Inflammatory macrophage treated with lipopolysaccharide for 1 hour (primary cell): ENCODE measurements at regions not wholly inside any gene's neighbourhood (a gene's known extent, or its start where the extent isn't known, plus 50 kb on each side); places are given as distances from the start of the nearest gene placed in this dataset.

Experiments used
- DNase-seq, 2 donors: peaks; one replicate each; pipeline ENCODE4 v3.0.0-alpha.2; 2020 to 2022

DNA sequence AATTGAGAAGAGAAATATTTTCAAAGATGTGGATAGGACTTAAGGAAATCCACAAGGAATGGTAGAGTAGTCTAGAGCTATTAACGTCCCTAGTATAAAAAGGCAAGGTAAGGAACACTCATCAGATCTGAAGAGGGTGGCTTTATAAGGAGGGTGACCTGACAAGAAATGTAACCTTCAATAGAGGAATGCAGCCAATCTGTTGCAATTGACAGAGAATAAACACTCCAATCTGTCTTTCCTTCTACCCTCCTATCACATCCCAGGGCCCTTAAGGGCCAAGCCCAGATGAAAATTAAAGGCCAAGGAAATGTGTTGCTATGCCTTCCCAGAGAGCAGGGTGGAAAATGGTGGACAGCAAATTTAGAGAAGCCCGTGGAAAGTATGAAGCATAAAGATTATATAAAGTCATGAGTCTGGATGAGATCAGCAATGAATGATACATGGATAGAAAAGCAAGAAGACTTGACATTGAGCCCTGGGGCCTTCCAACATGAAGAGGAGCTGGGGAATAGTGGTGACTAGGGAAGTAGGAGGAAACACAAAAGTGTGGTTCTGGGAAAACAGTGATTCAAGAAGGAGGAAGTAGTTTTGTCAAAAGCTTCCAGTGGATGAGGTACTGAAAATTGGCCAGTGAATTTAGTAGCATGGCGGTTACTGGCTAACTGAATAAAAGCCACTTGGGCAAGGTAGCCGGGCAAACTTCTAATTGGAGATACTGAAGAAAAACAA lies 270.6 kb upstream of the TANK start:
- DNase-seq, result peak; percentile 12 to 35

DNA sequence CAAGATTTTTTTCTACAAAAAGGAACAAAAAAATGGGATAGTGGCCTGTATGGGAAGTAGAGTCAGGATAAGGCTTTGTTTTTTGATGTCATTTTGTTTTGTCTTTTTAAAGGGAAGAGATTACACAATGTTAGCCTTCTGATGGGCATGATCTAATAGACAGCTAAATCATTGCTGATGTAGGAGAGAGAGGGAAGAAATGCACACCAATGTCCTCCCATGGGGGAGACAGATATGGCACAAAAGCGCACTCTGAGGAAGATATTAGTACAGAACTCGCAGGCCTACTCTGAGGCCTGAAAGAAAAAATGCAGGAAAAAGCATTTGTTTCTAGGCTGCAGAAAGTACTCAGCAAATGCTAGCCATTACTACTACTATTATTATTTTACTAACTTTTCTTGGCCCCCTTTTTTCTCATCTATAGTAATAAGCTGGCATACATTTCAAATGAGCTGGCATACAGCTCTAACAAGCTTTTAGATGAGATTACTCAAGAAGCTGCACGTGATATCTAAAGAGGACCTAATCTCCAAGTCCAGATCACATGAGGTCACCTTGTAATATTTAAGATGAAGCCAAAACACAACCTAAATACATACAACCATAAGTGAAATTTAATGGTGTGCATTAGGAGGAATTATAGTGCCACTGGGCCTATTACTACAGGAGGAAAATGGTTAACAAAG lies 269.4 kb upstream of the TANK start:
- no peak for DNase-seq

DNA sequence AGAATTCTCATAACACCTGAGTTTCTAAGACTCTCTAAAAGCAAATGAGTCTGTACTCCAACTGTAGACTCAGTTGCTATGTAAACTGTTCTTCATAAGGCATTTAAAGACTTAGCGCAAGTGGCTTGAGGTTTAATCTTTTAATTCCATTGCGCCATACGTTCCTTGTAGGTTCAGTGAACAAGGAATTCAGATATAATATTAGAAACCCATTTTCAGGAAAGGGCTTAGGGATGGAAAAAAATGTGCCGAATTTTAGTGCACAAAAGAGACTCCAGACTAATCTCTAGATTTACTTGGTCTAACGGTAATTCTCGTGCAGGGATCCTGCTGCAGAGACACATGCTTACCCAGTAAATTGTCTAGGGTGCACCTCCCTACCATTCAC lies 268.9 kb upstream of the TANK start:
- DNase-seq, result no peak

DNA sequence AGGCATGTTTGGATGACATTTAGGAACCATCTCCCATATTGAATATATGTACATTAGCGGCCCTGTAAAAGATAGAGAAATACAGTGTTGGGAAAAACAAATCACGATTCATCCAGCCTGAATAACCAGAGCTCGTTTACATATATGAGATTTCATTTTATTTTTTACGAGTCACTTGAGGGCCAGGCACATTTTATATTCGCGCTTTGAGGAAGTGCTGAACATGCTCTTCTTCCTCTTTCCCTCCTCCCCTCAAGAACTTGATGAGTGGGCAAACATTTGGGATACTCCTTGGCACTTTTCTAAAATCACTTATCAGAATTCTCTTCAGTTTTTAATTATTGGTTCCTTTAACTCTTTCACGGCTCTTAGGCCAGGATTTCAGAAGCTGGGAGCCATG lies 268.0 kb upstream of the TANK start:
- DNase-seq, result peak; percentile 23 to 45

DNA sequence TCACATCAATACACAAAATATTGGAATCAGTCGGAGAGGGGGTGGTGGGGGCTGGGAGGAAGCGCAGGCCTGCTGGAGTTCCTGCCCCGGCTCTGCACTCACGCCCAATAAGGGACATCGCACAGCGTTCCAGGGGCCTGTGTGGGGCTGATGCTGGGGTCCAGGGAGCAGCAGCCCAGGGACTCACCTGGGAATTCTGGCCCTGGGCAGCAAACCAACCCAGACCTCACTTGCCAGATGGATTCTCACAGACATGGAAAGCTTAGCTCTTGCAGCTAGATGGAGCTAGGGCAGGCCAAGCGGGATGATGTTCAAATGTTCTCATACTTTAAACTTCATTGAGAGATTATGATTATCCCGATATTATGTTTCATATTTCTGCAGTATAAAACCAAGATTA lies 266.6 kb upstream of the TANK start:
- no peak for DNase-seq

- DNase-seq, result no peak
These were observed 261.5 kb upstream of the TANK start for GRCh38 chr2:160898581-160899307.

GRCh38 chr2:160901613-160902012 lies 258.6 kb upstream of the TANK start:
- DNase-seq, result no peak

- DNase-seq, result no peak
These were observed 254.4 kb upstream of the TANK start for GRCh38 chr2:160905862-160906261.

- no peak for DNase-seq
These were observed 253.3 kb upstream of the TANK start for GRCh38 chr2:160906878-160907277.

GRCh38 chr2:160907738-160908137 lies 252.5 kb upstream of the TANK start:
- no peak for DNase-seq

DNA sequence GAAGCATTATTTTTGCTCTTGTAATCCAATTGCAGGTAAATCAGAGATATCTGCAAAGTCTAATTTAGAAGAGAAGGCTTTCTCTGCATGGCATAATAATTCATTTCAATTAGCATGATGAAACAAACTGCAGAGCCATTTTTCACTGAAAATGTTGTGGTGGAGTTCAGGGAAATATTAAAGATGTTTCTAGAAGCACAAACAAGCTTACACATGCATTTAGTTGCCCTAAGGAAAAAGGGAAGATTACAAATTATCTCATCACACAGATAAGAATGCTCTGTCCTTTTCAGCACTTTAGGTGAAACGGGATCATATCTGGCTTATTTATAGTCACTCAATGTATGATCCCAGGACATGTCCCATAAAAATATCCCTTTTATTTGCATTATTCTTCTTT lies 252.1 kb upstream of the TANK start:
- no peak for DNase-seq

GRCh38 chr2:160909781-160910242 lies 250.4 kb upstream of the TANK start:
- DNase-seq, result no peak

DNA sequence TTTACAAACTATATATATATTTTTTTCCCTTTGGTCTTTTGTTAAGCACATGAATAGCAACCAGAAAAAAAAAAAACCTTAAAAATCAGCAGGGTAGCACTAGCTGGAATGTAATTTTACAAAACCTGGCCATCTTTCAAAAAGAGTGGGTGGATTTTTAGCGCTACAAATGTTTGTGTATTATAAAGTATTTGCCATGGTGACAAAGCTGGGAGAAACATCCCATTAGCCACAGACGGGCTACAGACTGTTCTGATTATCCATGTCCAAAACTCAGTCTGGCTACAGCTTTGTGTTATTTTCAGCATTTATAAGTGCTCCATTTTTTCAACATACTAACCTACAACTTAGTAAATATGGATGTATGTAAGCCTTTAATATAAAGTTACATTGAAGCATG lies 249.5 kb upstream of the TANK start:
- no peak for DNase-seq

GRCh38 chr2:160911258-160911657 lies 249.0 kb upstream of the TANK start:
- no peak for DNase-seq

- DNase-seq, result no peak
These were observed 248.0 kb upstream of the TANK start for GRCh38 chr2:160912276-160912675.

DNA sequence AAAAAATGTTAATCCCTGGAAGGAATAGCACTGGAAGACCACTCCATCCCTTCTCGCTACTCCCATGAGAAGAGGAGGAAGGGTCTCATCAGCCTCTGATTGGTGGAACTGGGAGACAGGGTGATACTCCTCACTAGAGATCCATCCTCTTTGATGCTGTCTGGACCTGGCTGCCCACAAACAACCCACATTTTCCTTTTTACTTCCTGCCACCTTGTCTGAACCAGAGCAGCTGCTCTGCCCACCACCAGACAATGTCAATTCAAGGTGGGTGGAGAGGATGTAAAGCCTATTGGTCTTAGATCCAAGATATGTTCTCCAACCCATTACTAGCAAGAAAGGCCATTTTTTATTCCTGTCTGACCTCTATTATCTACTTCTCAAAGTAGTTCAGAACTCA lies 246.9 kb upstream of the TANK start:
- DNase-seq, result no peak

DNA sequence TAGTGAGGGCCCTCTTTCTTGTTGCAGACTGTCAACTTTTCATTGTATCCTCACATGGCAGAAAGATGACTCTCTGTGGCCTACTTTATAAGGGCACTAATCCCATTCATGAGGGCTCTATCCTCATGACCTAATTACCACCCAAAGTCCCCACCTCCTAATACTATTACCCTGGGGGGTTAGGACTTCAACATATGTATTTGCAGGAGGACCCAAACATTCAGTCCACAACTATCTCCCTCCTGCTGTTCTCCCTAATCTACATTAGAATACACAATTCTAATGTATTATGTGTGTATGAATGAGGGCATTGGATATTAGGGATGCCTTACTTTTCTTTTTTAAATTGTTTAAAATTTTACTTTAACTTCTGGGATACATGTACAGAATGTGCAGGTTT lies 246.0 kb upstream of the TANK start:
- no peak for DNase-seq

DNA sequence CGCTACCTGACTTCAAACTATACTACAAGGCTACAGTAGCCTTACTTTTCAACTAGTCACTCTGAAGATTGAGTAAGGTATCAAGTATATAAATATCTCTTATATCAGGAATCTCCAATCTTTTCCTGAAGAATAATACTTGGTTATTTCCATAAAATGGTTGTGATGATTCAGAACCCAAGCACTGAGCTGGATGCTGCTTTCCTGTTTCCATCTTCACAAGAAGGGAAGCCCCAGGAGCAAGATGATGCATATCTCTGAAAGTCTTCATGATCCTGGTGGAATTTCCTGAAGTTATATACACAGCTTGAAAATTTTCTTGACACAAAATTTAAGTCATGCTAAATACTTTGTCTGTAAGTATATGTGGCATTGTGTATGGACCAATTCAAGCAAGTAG lies 243.9 kb upstream of the TANK start:
- no peak for DNase-seq

DNA sequence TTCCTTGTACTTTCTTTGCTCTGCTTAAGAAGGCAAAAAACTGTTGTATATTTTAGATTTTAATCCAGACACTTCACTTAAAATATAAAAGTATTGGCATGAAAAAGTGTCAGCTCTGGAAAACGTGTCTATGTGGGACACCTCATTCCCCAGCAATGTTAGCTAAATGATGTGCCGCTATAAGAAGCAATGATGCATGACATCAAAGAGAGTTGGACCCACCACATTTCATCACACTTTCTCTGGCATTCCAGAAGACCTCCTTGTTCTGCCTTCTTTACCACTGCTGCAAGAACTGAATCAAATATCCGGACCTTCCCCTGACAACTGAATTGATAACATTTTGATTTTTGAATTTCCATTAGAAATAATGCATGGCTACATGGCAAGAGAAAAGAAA lies 242.4 kb upstream of the TANK start:
- no peak for DNase-seq

DNA sequence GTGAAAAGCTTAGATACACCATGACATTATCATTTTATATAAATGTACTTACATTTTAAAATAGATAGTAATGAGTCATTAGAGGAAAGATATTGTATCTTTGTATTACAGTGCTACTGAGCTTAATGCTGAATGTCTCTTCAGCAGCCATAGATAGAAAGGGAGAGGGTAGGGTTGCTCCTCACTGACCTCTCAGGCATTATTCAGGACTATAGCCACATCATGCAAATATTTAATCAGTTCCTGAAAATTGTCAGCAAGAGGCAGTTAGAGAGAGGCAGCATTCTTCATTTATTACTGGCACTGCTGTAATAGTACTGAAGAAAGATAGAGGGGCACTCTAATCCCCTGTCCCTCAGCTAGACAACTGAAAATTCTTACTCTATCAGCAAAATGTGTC lies 242.0 kb upstream of the TANK start:
- no peak for DNase-seq

DNA sequence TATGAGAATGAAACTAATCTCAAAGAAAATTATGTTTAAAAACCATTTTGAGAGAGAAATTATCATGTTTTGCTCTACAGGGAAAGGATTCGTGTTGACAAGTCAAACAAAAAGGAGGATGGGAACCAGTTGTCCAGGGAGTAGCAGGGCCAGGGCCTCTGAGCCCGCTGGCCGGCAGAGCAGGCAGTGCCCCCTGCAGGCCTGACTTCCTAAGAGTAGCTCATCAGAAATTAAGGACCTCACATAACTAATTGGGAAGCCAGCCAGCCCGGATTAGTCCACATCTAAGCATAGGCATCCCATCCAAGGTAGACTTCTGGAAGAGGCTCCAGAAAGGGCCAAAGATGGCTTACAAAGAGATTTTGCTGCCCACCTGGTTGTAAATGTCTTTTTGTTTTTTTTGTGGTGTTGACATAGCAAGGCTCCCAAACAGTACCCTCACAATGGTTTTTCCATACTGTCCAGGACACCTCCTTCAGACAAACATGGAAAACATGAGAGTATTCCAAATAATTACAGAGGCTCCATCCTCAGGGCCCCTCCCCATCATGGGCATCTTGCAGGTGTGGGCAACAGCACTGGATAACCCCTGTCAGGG lies 241.2 kb upstream of the TANK start:
- peak; percentile 48 to 78 for DNase-seq

- DNase-seq, result peak in 1 of 2 donors; percentile 12
These were observed 240.2 kb upstream of the TANK start for GRCh38 chr2:160920061-160920460.

- no peak for DNase-seq
These were observed 239.4 kb upstream of the TANK start for GRCh38 chr2:160920791-160921303.
